GM23338 (cell line): ENCODE measurements at regions not wholly inside any gene's neighbourhood (a gene's known extent, or its start where the extent isn't known, plus 50 kb on each side); places are given as distances from the start of the nearest gene placed in this dataset.

Source experiments
- ATAC-seq: fragments of 200-7000 bp; cut with Tn5 transposase; 3 replicates; pipeline ENCODE4 v1.9.1; 2020
- DNase-seq: peaks from one replicate; pipeline ENCODE4 v3.0.0-alpha.2; 2015; ENCODE audit warnings: low spot score
- H2AFZ ChIP-seq: fragments of 200-600 bp; sonication (generic); 2 replicates; pipeline ENCODE4 v1.8.0; 2016; ENCODE audit warnings: antibody characterized with exemption, mild to moderate bottlenecking, moderate library complexity
- H3F3A ChIP-seq: fragments of 200-600 bp; sonication (generic); replicated peaks from 2 replicates; pipeline ENCODE4 v1.8.0; 2017; ENCODE audit warnings: antibody characterized with exemption, mixed run types, low read depth
- H3K27ac ChIP-seq: fragments of 200-600 bp; sonication (generic); 2 replicates; pipeline ENCODE4 v1.6.1; 2016; ENCODE audit warnings: low read depth
- H3K27me3 ChIP-seq: fragments of 200-600 bp; sonication (generic); 2 replicates; pipeline ENCODE4 v1.8.0; 2016; ENCODE audit warnings: mild to moderate bottlenecking, mixed run types, moderate library complexity; ENCODE audit not compliant: insufficient read depth
- H3K36me3 ChIP-seq: fragments of 200-600 bp; sonication (generic); 2 replicates; pipeline ENCODE4 v1.8.0; 2016; ENCODE audit warnings: mild to moderate bottlenecking; ENCODE audit not compliant: insufficient read depth
- H3K4me1 ChIP-seq: fragments of 200-600 bp; sonication (generic); 2 replicates; pipeline ENCODE4 v1.8.0; 2016; ENCODE audit warnings: mild to moderate bottlenecking, moderate library complexity; ENCODE audit not compliant: insufficient read depth
- H3K4me2 ChIP-seq: fragments of 200-600 bp; sonication (generic); 2 replicates; pipeline ENCODE4 v1.7.1; 2017; ENCODE audit warnings: mixed run types
- H3K4me3 ChIP-seq: fragments of 200-600 bp; sonication (generic); 2 replicates; pipeline ENCODE4 v1.6.1; 2016; ENCODE audit warnings: mixed run types
- H3K79me2 ChIP-seq: fragments of 200-600 bp; sonication (generic); replicated peaks from 2 replicates; pipeline ENCODE4 v1.8.0; 2017; ENCODE audit warnings: mild to moderate bottlenecking; ENCODE audit not compliant: insufficient read depth
- H3K9me2 ChIP-seq: fragments of 200-600 bp; sonication (generic); 2 replicates; pipeline ENCODE4 v1.8.0; 2017; ENCODE audit not compliant: insufficient read depth
- H4K20me1 ChIP-seq: fragments of 200-600 bp; sonication (generic); replicated peaks from 2 replicates; pipeline ENCODE4 v1.8.0; 2017; ENCODE audit warnings: mild to moderate bottlenecking; ENCODE audit not compliant: insufficient read depth
- H3K27ac Mint-ChIP-seq: 2 replicates; pipeline ENCODE4 v1.8.0; 2020; ENCODE audit warnings: inconsistent platforms, mild to moderate bottlenecking, moderate library complexity, mixed read lengths
- H3K27me3 Mint-ChIP-seq: 3 replicates; pipeline ENCODE4 v1.8.0; 2022; ENCODE audit warnings: low read depth, mild to moderate bottlenecking, moderate library complexity, mixed read lengths, inconsistent platforms; ENCODE audit not compliant: insufficient read depth, poor library complexity
- H3K36me3 Mint-ChIP-seq: 3 replicates; pipeline ENCODE4 v1.8.0; 2021; ENCODE audit warnings: low read depth, mild to moderate bottlenecking, inconsistent platforms, moderate library complexity, mixed read lengths
- H3K4me1 Mint-ChIP-seq: 3 replicates; pipeline ENCODE4 v1.8.0; 2020; ENCODE audit warnings: mild to moderate bottlenecking, inconsistent platforms, mixed read lengths
- H3K4me3 Mint-ChIP-seq: 3 replicates; pipeline ENCODE4 v1.8.0; 2021; ENCODE audit warnings: moderate library complexity, mild to moderate bottlenecking, inconsistent platforms, mixed read lengths
- H3K9me3 Mint-ChIP-seq: 3 replicates; pipeline ENCODE4 v1.8.0; 2020; ENCODE audit warnings: moderate library complexity, mild to moderate bottlenecking, inconsistent platforms, mixed read lengths
- CREB1 ChIP-seq: fragments of 250-450 bp; sonication (Bioruptor Pico); IDR thresholded peaks from 2 replicates; pipeline ENCODE4 v1.5.0; 2020; ENCODE audit warnings: low read depth, mild to moderate bottlenecking, moderate library complexity
- CTCF ChIP-seq, 2 experiments: fragments of 200-600 bp in 1 of 2; sonication (generic) in 1 of 2; conservative IDR thresholded peaks; 2 replicates each; pipeline versions ENCODE4 v1.5.1 to v1.6.1; 2016 to 2017; ENCODE audit warnings: antibody characterized with exemption in 2 of 2, low read depth in 2 of 2, mild to moderate bottlenecking in 2 of 2, moderate library complexity in 1 of 2
- ETS1 ChIP-seq: IDR thresholded peaks from 2 replicates; pipeline ENCODE4 v1.6.1; 2016; ENCODE audit warnings: antibody characterized with exemption
- EZH2 ChIP-seq: fragments of 200-600 bp; sonication (generic); IDR thresholded peaks from one replicate; pipeline ENCODE4 v1.8.0; 2017; ENCODE audit warnings: antibody characterized with exemption, mild to moderate bottlenecking, low read depth; ENCODE audit not compliant: unreplicated experiment
- EZH2phosphoT487 ChIP-seq: fragments of 200-600 bp; sonication (generic); IDR thresholded peaks from one replicate; pipeline ENCODE4 v1.8.1; 2018; ENCODE audit warnings: antibody characterized with exemption; ENCODE audit not compliant: unreplicated experiment
- JUNB ChIP-seq: IDR thresholded peaks from one replicate; pipeline ENCODE4 v1.6.1; 2016; ENCODE audit warnings: antibody characterized with exemption; ENCODE audit not compliant: unreplicated experiment
- NANOG ChIP-seq: IDR thresholded peaks from 2 replicates; pipeline ENCODE4 v1.6.1; 2016; ENCODE audit warnings: antibody characterized with exemption, borderline replicate concordance
- POLR2AphosphoS5 ChIP-seq: IDR thresholded peaks from 2 replicates; pipeline ENCODE4 v1.6.1; 2016; ENCODE audit warnings: antibody characterized with exemption, low read depth
- REST ChIP-seq: IDR thresholded peaks from one replicate; pipeline ENCODE4 v1.6.1; 2018; ENCODE audit warnings: antibody characterized with exemption; ENCODE audit not compliant: unreplicated experiment
- STAT1 ChIP-seq: IDR thresholded peaks from one replicate; pipeline ENCODE4 v1.6.1; 2016; ENCODE audit warnings: antibody characterized with exemption; ENCODE audit not compliant: unreplicated experiment
- ZNF114 ChIP-seq: fragments of 250-450 bp; sonication (Bioruptor Pico); IDR thresholded peaks from 2 replicates; pipeline ENCODE4 v1.5.0; 2020; ENCODE audit warnings: mild to moderate bottlenecking, moderate library complexity
- ZNF331 ChIP-seq: fragments of 250-450 bp; sonication (Bioruptor Pico); IDR thresholded peaks from 2 replicates; pipeline ENCODE4 v1.5.0; 2020; ENCODE audit warnings: low read depth, mild to moderate bottlenecking, moderate library complexity
- ZNF462 ChIP-seq: fragments of 250-450 bp; sonication (Bioruptor Pico); IDR thresholded peaks from 2 replicates; pipeline ENCODE4 v1.5.0; 2020; ENCODE audit warnings: mild to moderate bottlenecking, moderate library complexity

- H3K4me3 Mint-ChIP-seq = no peak overlapping the region
- H4K20me1 ChIP-seq = no peaks in the 10 kb centered on the region
- no peaks in the 10 kb centered on the region for H3K4me1 Mint-ChIP-seq
- ATAC-seq (no peak), DNase-seq (no peak)
- peaks cover 4% of the 10 kb centered on the region for H3K27me3 Mint-ChIP-seq
- H3K36me3 ChIP-seq = no peaks in the 10 kb centered on the region
- H3K79me2 ChIP-seq = no peaks in the 10 kb centered on the region
- peaks cover 11% of the 10 kb centered on the region; the same call in 2 of the 3 replicates for H3K9me3 Mint-ChIP-seq
- H3K4me2 ChIP-seq = no peak overlapping the region
- H3K36me3 Mint-ChIP-seq = peaks cover 6% of the 10 kb centered on the region; the same call in 2 of the 3 replicates
- H3K27me3 ChIP-seq = no peaks in the 10 kb centered on the region
- TF ChIP-seq CTCF (conservative IDR thresholded peaks at IDR 0.05; ENCODE audit: low read depth in 2 of 2) = no peak
- no peak for TF ChIP-seq ETS1
- no peak for TF ChIP-seq ZNF114 (CRISPR knock-in tag)
- TF ChIP-seq POLR2AphosphoS5 = no peak
- TF ChIP-seq REST = no peak
- no peak for TF ChIP-seq EZH2
- no peak for TF ChIP-seq ZNF462 (CRISPR knock-in tag)
- no peak for TF ChIP-seq EZH2phosphoT487
- TF ChIP-seq CREB1 (CRISPR knock-in tag) = no peak
- TF ChIP-seq NANOG = no peak
- no peak for TF ChIP-seq ZNF331 (CRISPR knock-in tag)
- TF ChIP-seq JUNB = no peak
- TF ChIP-seq STAT1 = no peak
- H2AFZ ChIP-seq = no peak overlapping the region
- H3F3A ChIP-seq = no peaks in the 10 kb centered on the region
- no peak overlapping the region for H3K27ac Mint-ChIP-seq
- no peaks in the 10 kb centered on the region for H3K9me2 ChIP-seq
- H3K4me3 ChIP-seq = no peak overlapping the region
- H3K4me1 ChIP-seq = no peaks in the 10 kb centered on the region
- no peak overlapping the region for H3K27ac ChIP-seq
Measured at GRCh38 chr1:222358100-222358499, 189.8 kb downstream of the HHIPL2 start.
